ENCODE measurements at regions not wholly inside any gene's neighbourhood (a gene's known extent, or its start where the extent isn't known, plus 50 kb on each side); places are given as distances from the start of the nearest gene placed in this dataset.

GRCh38 chr3:54003136-54003535 is 111.5 kb upstream of the SELENOK start:
- in situ Hi-C loops (cut with HindIII; ENCODE audit: low pct_ligation_motif_present, low sequenced_read_pairs) = no loop called here
- Histone ChIP-seq H3K4me3 (ENCODE audit: low read depth, low read length) (no peak overlapping the region), H3K27ac (no peak overlapping the region), H3K36me3 (replicated peaks) (no peaks in the 10 kb centered on the region), H3K27me3 (replicated peaks) (no peaks in the 10 kb centered on the region)
- DNase-seq = no peak
- no peak for TF ChIP-seq CTCF (IDR thresholded peaks at IDR 0.05; ENCODE audit: low read depth, low read length, missing control alignments)

- no peak for TF ChIP-seq CTCF (IDR thresholded peaks at IDR 0.05; ENCODE audit: low read depth, low read length, missing control alignments)
- Histone ChIP-seq H3K27me3 (replicated peaks) (no peaks in the 10 kb centered on the region), H3K4me3 (ENCODE audit: low read depth, low read length) (no peak overlapping the region), H3K27ac (no peak overlapping the region), H3K36me3 (replicated peaks) (no peaks in the 10 kb centered on the region)
- in situ Hi-C loops (cut with HindIII; ENCODE audit: low pct_ligation_motif_present, low sequenced_read_pairs) = no loop called here
- no peak for DNase-seq
Observed at GRCh38 chr3:53999725-54000124, 108.1 kb upstream of the SELENOK start.

- no peak for DNase-seq
- in situ Hi-C loops (cut with HindIII; ENCODE audit: low pct_ligation_motif_present, low sequenced_read_pairs) = no loop called here
- H3K4me3 ChIP-seq (ENCODE audit: low read depth, low read length) = no peak overlapping the region
- no peak overlapping the region for H3K27ac ChIP-seq
- TF ChIP-seq CTCF (IDR thresholded peaks at IDR 0.05; ENCODE audit: low read depth, low read length, missing control alignments) = no peak
- no peaks in the 10 kb centered on the region for H3K27me3 ChIP-seq (replicated peaks)
- no peaks in the 10 kb centered on the region for H3K36me3 ChIP-seq (replicated peaks)
Observed at GRCh38 chr3:53998980-53999379, 107.3 kb upstream of the SELENOK start.

- no peak overlapping the region for H3K4me3 ChIP-seq (ENCODE audit: low read depth, low read length)
- no peaks in the 10 kb centered on the region for H3K36me3 ChIP-seq (replicated peaks)
- no peak for DNase-seq
- no peaks in the 10 kb centered on the region for H3K27me3 ChIP-seq (replicated peaks)
- no peak overlapping the region for H3K27ac ChIP-seq
- in situ Hi-C loops (cut with HindIII; ENCODE audit: low pct_ligation_motif_present, low sequenced_read_pairs) = no loop called here
- TF ChIP-seq CTCF (IDR thresholded peaks at IDR 0.05; ENCODE audit: low read depth, low read length, missing control alignments) = no peak
Observed at GRCh38 chr3:53997476-53997875, 105.8 kb upstream of the SELENOK start.

GRCh38 chr3:53996141-53996874 is 104.6 kb upstream of the SELENOK start:
- Histone ChIP-seq H3K27ac (no peak overlapping the region), H3K36me3 (replicated peaks) (no peaks in the 10 kb centered on the region), H3K4me3 (ENCODE audit: low read depth, low read length) (no peak overlapping the region), H3K27me3 (replicated peaks) (no peaks in the 10 kb centered on the region)
- in situ Hi-C loops (cut with HindIII; ENCODE audit: low pct_ligation_motif_present, low sequenced_read_pairs) = no loop called here
- no peak for DNase-seq
- no peak for TF ChIP-seq CTCF (IDR thresholded peaks at IDR 0.05; ENCODE audit: low read depth, low read length, missing control alignments)

All from brain microvascular endothelial cell (primary cell).